HG03558 (cell line): ENCODE measurements at regions not wholly inside any gene's neighbourhood (a gene's known extent, or its start where the extent isn't known, plus 50 kb on each side); places are given as distances from the start of the nearest gene placed in this dataset.
"Not testable (repeated sequence)": the region's sequence is repeated elsewhere in the genome, so short reads cannot be mapped to it uniquely, and the experiment has no call there.

Source experiments
- ATAC-seq: cut with Tn5 transposase; IDR thresholded peaks from one replicate; pipeline ENCODE4 v1.9.1; 2021; ENCODE audit warnings: moderate number of reproducible peaks; ENCODE audit not compliant: unreplicated experiment; ENCODE audit errors: extremely low read depth

- ATAC-seq, result no peak
These were observed 153.2 kb downstream of the CRPPA start for GRCh38 chr7:16267953-16268820.

GRCh38 chr7:16266877-16267276, 154.5 kb downstream of the CRPPA start:
- no peak for ATAC-seq

GRCh38 chr7:16266470-16266869, 154.9 kb downstream of the CRPPA start:
- not testable (repeated sequence) for ATAC-seq

GRCh38 chr7:16265863-16266458, 155.4 kb downstream of the CRPPA start:
- ATAC-seq, result no peak

- no peak for ATAC-seq
These were observed 156.2 kb downstream of the CRPPA start for GRCh38 chr7:16264823-16265804.

GRCh38 chr7:16264036-16264819, 157.1 kb downstream of the CRPPA start:
- no peak for ATAC-seq

GRCh38 chr7:16263377-16263776, 158.0 kb downstream of the CRPPA start:
- not testable (repeated sequence) for ATAC-seq

GRCh38 chr7:16261654-16262053, 159.7 kb downstream of the CRPPA start:
- ATAC-seq, result no peak

- no peak for ATAC-seq
These were observed 160.2 kb downstream of the CRPPA start for GRCh38 chr7:16261100-16261499.

- no peak for ATAC-seq
These were observed 161.1 kb downstream of the CRPPA start for GRCh38 chr7:16260236-16260728.

GRCh38 chr7:16256419-16256818, 164.9 kb downstream of the CRPPA start:
- not testable (repeated sequence) for ATAC-seq

GRCh38 chr7:16255952-16256351, 165.4 kb downstream of the CRPPA start:
- ATAC-seq, result not testable (repeated sequence)

GRCh38 chr7:16250655-16251054, 170.7 kb downstream of the CRPPA start:
- ATAC-seq, result not testable (repeated sequence)

GRCh38 chr7:16249204-16249603, 172.1 kb downstream of the CRPPA start:
- not testable (repeated sequence) for ATAC-seq

- not testable (repeated sequence) for ATAC-seq
These were observed 172.8 kb downstream of the CRPPA start for GRCh38 chr7:16248556-16248955.

- ATAC-seq, result no peak
These were observed 176.9 kb downstream of the CRPPA start for GRCh38 chr7:16244469-16244868.

GRCh38 chr7:16242920-16243319, 178.4 kb downstream of the CRPPA start:
- ATAC-seq, result no peak

- ATAC-seq, result no peak
These were observed 180.3 kb downstream of the CRPPA start for GRCh38 chr7:16241017-16241416.

- ATAC-seq, result no peak
These were observed 185.0 kb downstream of the CRPPA start for GRCh38 chr7:16236381-16236780.
